ENCODE measurements at regions not wholly inside any gene's neighbourhood (a gene's known extent, or its start where the extent isn't known, plus 50 kb on each side); places are given as distances from the start of the nearest gene placed in this dataset.

GRCh38 chr16:86128246-86128645 is 229.3 kb downstream of the IRF8 start:
- intact Hi-C loops (cut with micrococcal nuclease), result no loop called here
- Histone ChIP-seq H3K4me2 (ENCODE audit: low read length) (no peak overlapping the region), H3K4me3 (replicated peaks in 1 of 2; ENCODE audit: low read depth in 1 of 2, low read length in 2 of 2) (no peak overlapping the region), H2AFZ (ENCODE audit: low read depth, low read length, poor library complexity, severe bottlenecking) (no peak overlapping the region), H3K9ac (ENCODE audit: low read length) (no peak overlapping the region), H3K27ac (ENCODE audit: low read depth, low read length) (no peak overlapping the region), H3K9me2 (ENCODE audit: insufficient read depth) (no peaks in the 10 kb centered on the region), H3K79me2 (ENCODE audit: insufficient read depth, low read length) (no peaks in the 10 kb centered on the region), H3K4me1 (ENCODE audit: control insufficient read depth in 1 of 2, insufficient read depth in 2 of 2, low read length in 2 of 2) (peaks cover 0 to under 1% of the 10 kb centered on the region in 2 experiments; a peak in 1 of 4 replicates), H3K9me3 (ENCODE audit: control insufficient read depth in 1 of 2, insufficient read depth in 1 of 2, low read depth in 1 of 2, low read length in 2 of 2) (no peaks in the 10 kb centered on the region), H3K36me3 (ENCODE audit: control insufficient read depth in 1 of 2, insufficient read depth in 2 of 2, low read length in 2 of 2) (no peaks in the 10 kb centered on the region), H3K27me3 (ENCODE audit: insufficient read depth, low read length) (peaks cover 13% of the 10 kb centered on the region; the same call in 1 of the 2 replicates), H4K20me1 (ENCODE audit: insufficient read depth) (no peaks in the 10 kb centered on the region)
- ChIA-PET RAD21 (ENCODE audit: low non-redundant PET in 1 of 2, low total read pairs in 2 of 2, uncharacterized antibody in 2 of 2, unreplicated experiment in 2 of 2) (no interaction called here), CTCF (no interaction called here), POLR2A (no interaction called here)
- TF ChIP-seq SP1 (IDR thresholded peaks at IDR 0.05; ENCODE audit: low read depth) (no peak), POLR2A (IDR thresholded peaks at IDR 0.05; ENCODE audit: borderline replicate concordance, extremely low read depth, insufficient read depth, insufficient read length) (no peak), RAD21 (IDR thresholded peaks at IDR 0.05; ENCODE audit: low read depth) (no peak), ZFX (IDR thresholded peaks at IDR 0.05) (no peak), JUND (IDR thresholded peaks at IDR 0.05) (no peak), EGR1 (IDR thresholded peaks at IDR 0.05; ENCODE audit: low read depth) (no peak), FOSL1 (IDR thresholded peaks at IDR 0.05; ENCODE audit: low read depth) (no peak), MAX (IDR thresholded peaks at IDR 0.05) (no peak), ATF3 (IDR thresholded peaks at IDR 0.05) (no peak), YY1 (IDR thresholded peaks at IDR 0.05; ENCODE audit: extremely low read depth, insufficient replicate concordance, low read depth, low read length) (no peak), SRF (IDR thresholded peaks at IDR 0.05; ENCODE audit: low read depth) (no peak), POLR2AphosphoS5 (IDR thresholded peaks at IDR 0.05; ENCODE audit: low read depth, low read length) (no peak), CTCF (IDR thresholded peaks at IDR 0.05 in 2 of 3, conservative IDR thresholded peaks at IDR 0.05 in 1 of 3; ENCODE audit: borderline replicate concordance in 1 of 3, insufficient read depth in 1 of 3, low read depth in 2 of 3, low read length in 2 of 3) (no peak), EZH2phosphoT487 (IDR thresholded peaks at IDR 0.05; ENCODE audit: borderline replicate concordance) (no peak), ELF1 (IDR thresholded peaks at IDR 0.05; ENCODE audit: borderline replicate concordance, low read depth) (no peak), ZNF274 (IDR thresholded peaks at IDR 0.05; ENCODE audit: low read depth, low read length) (no peak), ZBTB33 (IDR thresholded peaks at IDR 0.05; ENCODE audit: extremely low read depth, insufficient replicate concordance, low read length) (no peak), CBX3 (IDR thresholded peaks at IDR 0.05; ENCODE audit: low read depth) (no peak)
- DNase-seq (ENCODE audit: low read depth, low spot score) (no peak), ATAC-seq (no peak)
- BruUV-seq (replicated peaks), result no TSS peak
